ENCODE measurements at regions not wholly inside any gene's neighbourhood (a gene's known extent, or its start where the extent isn't known, plus 50 kb on each side); places are given as distances from the start of the nearest gene placed in this dataset.

DNA sequence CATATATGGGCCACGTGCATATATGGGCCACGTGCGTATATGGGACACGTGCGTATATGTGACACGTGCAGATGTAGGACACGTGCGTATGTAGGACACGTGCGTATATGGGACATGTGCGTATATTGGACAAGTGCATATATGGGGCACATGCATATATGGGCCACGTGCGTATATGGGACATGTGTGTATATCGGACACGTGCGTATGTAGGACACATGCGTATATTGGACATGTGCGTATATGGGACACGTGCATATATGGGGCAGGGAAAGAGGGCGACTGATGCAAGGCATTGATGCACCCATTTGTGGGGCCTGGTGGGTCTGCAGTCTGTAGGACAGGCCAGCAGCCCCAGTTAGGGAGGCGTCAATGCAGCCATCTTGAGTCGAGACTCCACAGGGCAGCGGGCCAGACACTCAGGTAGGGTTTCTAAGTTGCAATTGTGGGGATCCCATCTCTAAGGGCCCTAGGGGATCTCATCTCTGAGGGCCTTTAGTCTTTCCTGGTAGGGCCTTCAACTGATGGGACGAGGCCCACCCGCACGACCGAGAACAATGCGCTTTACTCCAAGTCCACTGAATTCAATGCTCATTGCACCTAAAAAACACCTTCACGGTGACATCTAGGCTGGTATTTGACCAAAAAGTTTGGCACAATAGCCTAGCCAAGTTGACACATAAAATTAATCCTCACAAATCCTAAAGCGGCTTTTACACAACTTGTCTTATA, 92.3 kb upstream of the ZNF516 start:
- no peak for TF ChIP-seq EZH2 (IDR thresholded peaks at IDR 0.05)
- TF ChIP-seq POLR2AphosphoS5 (IDR thresholded peaks at IDR 0.05; ENCODE audit: borderline replicate concordance, low read depth, low read length): no peak

Data from SK-N-MC (cell line).